AG10803 (cell line): ENCODE measurements at regions not wholly inside any gene's neighbourhood (a gene's known extent, or its start where the extent isn't known, plus 50 kb on each side); places are given as distances from the start of the nearest gene placed in this dataset.

Experiments
- DNase-seq: peaks from one replicate; pipeline ENCODE4 v3.0.0; 2010; ENCODE audit warnings: low read depth
- H3K4me3 ChIP-seq: 2 replicates; pipeline ENCODE4 v1.5.1; 2011; ENCODE audit warnings: mild to moderate bottlenecking, low read length, control low read depth
- CTCF ChIP-seq: conservative IDR thresholded peaks from 2 replicates; pipeline ENCODE4 v1.5.1; 2011; ENCODE audit warnings: mild to moderate bottlenecking, low read length, control low read depth, inconsistent platforms

- no peak for TF ChIP-seq CTCF
- DNase-seq = peak; percentile 29
- H3K4me3 ChIP-seq = no peak overlapping the region
Measured at GRCh38 chr5:8773046-8773615, 772.7 kb downstream of the SEMA5A start.

GRCh38 chr5:8784692-8785091 lies 761.2 kb downstream of the SEMA5A start:
- no peak overlapping the region for H3K4me3 ChIP-seq
- DNase-seq = no peak
- no peak for TF ChIP-seq CTCF

GRCh38 chr5:8788246-8788645 lies 757.6 kb downstream of the SEMA5A start:
- peak; percentile 31 for DNase-seq
- no peak for TF ChIP-seq CTCF
- no peak overlapping the region for H3K4me3 ChIP-seq

GRCh38 chr5:8805653-8806052 lies 740.2 kb downstream of the SEMA5A start:
- no peak overlapping the region for H3K4me3 ChIP-seq
- no peak for DNase-seq
- no peak for TF ChIP-seq CTCF

- TF ChIP-seq CTCF = no peak
- no peak overlapping the region for H3K4me3 ChIP-seq
- DNase-seq = peak; percentile 20
Measured at GRCh38 chr5:8807636-8808035, 738.2 kb downstream of the SEMA5A start.

GRCh38 chr5:8811581-8811980 lies 734.3 kb downstream of the SEMA5A start:
- no peak for TF ChIP-seq CTCF
- DNase-seq = no peak
- no peak overlapping the region for H3K4me3 ChIP-seq

- TF ChIP-seq CTCF = no peak
- no peak for DNase-seq
- no peak overlapping the region for H3K4me3 ChIP-seq
Measured at GRCh38 chr5:8813180-8813579, 732.7 kb downstream of the SEMA5A start.
